Karpas-422 (cell line): ENCODE measurements at regions not wholly inside any gene's neighbourhood (a gene's known extent, or its start where the extent isn't known, plus 50 kb on each side); places are given as distances from the start of the nearest gene placed in this dataset.

Source experiments
- DNase-seq: peaks from one replicate; pipeline ENCODE4 v3.0.0-alpha.2; 2015
- H2AFZ ChIP-seq: fragments of 200-600 bp; sonication (generic); 2 replicates; pipeline ENCODE4 v1.6.1; 2014; ENCODE audit warnings: antibody characterized with exemption, low read length, mixed read lengths
- H3K27ac ChIP-seq: fragments of 200-600 bp; sonication (generic); 2 replicates; pipeline ENCODE4 v1.5.1; 2014; ENCODE audit warnings: mild to moderate bottlenecking, low read length, moderate library complexity
- H3K27me3 ChIP-seq: fragments of 200-600 bp; sonication (generic); 2 replicates; pipeline ENCODE4 v1.6.1; 2014; ENCODE audit warnings: low read length, mixed read lengths
- H3K36me3 ChIP-seq: fragments of 200-600 bp; sonication (generic); 2 replicates; pipeline ENCODE4 v1.6.1; 2014; ENCODE audit warnings: low read length, mixed read lengths; ENCODE audit not compliant: insufficient read depth
- H3K4me1 ChIP-seq: fragments of 200-600 bp; sonication (generic); 2 replicates; pipeline ENCODE4 v1.6.1; 2014; ENCODE audit warnings: mild to moderate bottlenecking, low read length, mixed read lengths
- H3K4me2 ChIP-seq: fragments of 200-600 bp; sonication (generic); 2 replicates; pipeline ENCODE4 v1.6.1; 2014; ENCODE audit warnings: low read length, low read depth, mild to moderate bottlenecking; ENCODE audit not compliant: poor library complexity, severe bottlenecking
- H3K4me3 ChIP-seq: fragments of 200-600 bp; sonication (generic); 2 replicates; pipeline ENCODE4 v1.5.1; 2014; ENCODE audit warnings: mild to moderate bottlenecking, antibody characterized with exemption, low read length, mixed read lengths
- H3K79me2 ChIP-seq: fragments of 200-600 bp; sonication (generic); 2 replicates; pipeline ENCODE4 v1.6.1; 2014; ENCODE audit warnings: mild to moderate bottlenecking, low read length, mixed read lengths
- H3K9ac ChIP-seq: fragments of 200-600 bp; sonication (generic); 2 replicates; pipeline ENCODE4 v1.6.0; 2014; ENCODE audit warnings: low read length
- H3K9me2 ChIP-seq: fragments of 200-600 bp; sonication (generic), shearing (Covaris generic); replicated peaks from 2 replicates; pipeline ENCODE4 v1.6.0; 2014; ENCODE audit warnings: mild to moderate bottlenecking, low read length, moderate library complexity; ENCODE audit not compliant: insufficient read depth
- H3K9me3 ChIP-seq: fragments of 300-700, 200-600 bp; sonication (generic); 2 replicates; pipeline ENCODE4 v1.6.1; 2014; ENCODE audit warnings: low read length, mixed read lengths
- H4K20me1 ChIP-seq: fragments of 200-600 bp; sonication (generic); 2 replicates; pipeline ENCODE4 v1.6.1; 2014; ENCODE audit warnings: mild to moderate bottlenecking, antibody characterized with exemption, low read length, low read depth; ENCODE audit not compliant: insufficient read depth

DNA sequence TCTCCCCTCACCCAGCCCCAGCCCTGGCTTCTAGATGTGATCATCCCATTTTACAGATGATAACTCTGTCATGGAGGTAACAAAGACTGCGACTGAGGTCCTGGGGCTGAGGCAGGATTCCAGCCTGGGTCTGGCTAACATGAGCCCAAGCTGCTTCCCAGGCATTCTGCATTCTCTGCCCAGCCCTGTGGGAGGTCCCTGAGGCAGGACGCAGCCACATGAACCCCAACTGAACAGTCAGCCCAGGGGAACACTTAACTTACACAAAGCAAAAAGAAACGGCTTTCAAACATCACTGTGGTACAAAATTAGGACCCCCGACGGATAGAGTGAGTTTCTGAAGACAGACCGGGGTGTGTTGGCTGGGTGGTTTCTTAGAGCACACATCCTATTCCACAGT, 135.3 kb downstream of the ACKR3 start:
- Histone ChIP-seq H3K27me3 (no peaks in the 10 kb centered on the region), H3K27ac (no peak overlapping the region), H4K20me1 (no peaks in the 10 kb centered on the region), H3K36me3 (no peaks in the 10 kb centered on the region), H3K9me3 (no peaks in the 10 kb centered on the region), H3K4me1 (no peaks in the 10 kb centered on the region), H3K4me2 (no peak overlapping the region), H3K79me2 (no peaks in the 10 kb centered on the region), H3K9me2 (no peaks in the 10 kb centered on the region), H3K9ac (no peak overlapping the region), H3K4me3 (no peak overlapping the region), H2AFZ (no peak overlapping the region)
- no peak for DNase-seq

DNA sequence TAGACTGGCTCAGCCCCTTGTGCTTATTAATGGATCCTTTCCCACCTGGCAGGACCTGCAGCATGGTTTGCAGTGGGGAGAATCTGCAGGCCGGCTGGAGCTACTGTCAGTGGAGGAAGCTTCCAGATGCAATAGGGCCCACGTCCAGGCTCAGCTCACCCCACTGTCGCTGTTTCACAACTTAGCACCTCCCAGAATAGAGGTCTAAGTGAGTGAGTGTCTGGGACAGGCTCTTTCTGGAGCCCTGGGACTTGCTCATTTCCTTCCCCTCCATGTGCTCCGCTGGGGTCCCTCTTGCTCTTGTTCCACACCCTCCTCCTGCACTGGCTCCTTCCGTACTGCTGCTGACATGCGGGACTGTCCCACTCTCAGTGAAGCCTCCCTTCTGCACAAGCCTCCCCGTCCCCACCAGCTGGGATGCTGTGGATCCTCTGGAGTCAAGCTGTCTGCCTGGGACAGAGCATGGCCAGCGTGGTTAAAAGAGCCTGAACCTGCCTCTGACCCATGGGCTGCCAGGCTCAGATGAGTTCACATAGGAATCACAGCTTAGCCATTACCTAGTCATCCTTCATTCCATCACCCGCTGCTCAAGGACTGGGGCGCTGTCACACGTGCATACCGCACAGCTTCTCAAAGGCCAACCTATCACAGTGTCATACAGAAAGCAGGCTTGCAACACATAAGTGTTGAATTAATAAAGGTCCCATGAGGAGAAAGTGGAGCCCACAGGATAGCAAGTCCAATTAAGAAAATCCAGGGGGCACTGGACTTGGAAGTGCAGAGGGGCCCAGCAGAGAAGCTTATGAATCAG, 135.9 kb downstream of the ACKR3 start:
- no peaks in the 10 kb centered on the region for H3K9me2 ChIP-seq
- H3K27me3 ChIP-seq, result no peaks in the 10 kb centered on the region
- H3K9me3 ChIP-seq, result no peaks in the 10 kb centered on the region
- H3K27ac ChIP-seq, result no peak overlapping the region
- H3K4me2 ChIP-seq, result no peak overlapping the region
- H3K36me3 ChIP-seq, result no peaks in the 10 kb centered on the region
- H3K79me2 ChIP-seq, result no peaks in the 10 kb centered on the region
- no peak overlapping the region for H3K4me3 ChIP-seq
- H4K20me1 ChIP-seq, result no peaks in the 10 kb centered on the region
- no peak for DNase-seq
- no peak overlapping the region for H2AFZ ChIP-seq
- H3K9ac ChIP-seq, result no peak overlapping the region
- H3K4me1 ChIP-seq, result no peaks in the 10 kb centered on the region

DNA sequence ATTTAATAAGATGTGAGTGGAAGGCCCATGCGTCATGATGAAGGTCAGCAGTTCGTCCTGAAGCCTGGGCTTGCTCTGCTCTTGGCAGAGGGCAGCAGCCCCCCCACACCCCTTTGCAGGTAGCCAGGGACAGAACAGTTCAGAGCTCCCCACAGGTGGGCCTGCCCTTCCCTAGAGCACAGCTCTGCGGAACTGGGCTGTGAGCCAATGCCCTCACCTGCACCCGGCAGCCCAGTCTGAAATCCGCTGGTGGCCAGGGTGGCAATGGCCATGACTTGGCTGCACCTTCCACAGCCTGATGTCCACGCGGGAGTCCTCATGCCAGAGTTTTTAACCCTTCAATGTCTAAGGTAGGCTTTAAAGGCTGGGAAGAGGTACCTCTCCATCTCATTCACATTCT, 136.7 kb downstream of the ACKR3 start:
- Histone ChIP-seq H3K4me1 (no peaks in the 10 kb centered on the region), H3K4me2 (no peak overlapping the region), H3K9ac (no peak overlapping the region), H4K20me1 (no peaks in the 10 kb centered on the region), H3K9me3 (no peaks in the 10 kb centered on the region), H3K4me3 (no peak overlapping the region), H3K36me3 (no peaks in the 10 kb centered on the region), H3K27me3 (no peaks in the 10 kb centered on the region), H3K27ac (no peak overlapping the region), H2AFZ (no peak overlapping the region), H3K79me2 (no peaks in the 10 kb centered on the region), H3K9me2 (no peaks in the 10 kb centered on the region)
- no peak for DNase-seq

DNA sequence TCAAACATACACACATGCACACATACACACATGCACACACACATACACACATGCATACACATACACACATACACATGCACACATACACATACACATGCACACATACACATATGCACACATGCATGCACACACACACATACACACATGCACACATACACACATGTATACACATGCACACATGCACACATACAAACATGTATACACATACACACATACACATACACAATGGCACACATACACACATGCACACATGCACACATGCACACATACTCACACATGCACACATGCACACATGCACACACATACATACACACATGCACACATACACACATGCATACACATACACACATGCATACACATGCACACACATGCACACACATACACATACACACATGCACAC, 137.2 kb downstream of the ACKR3 start:
- Histone ChIP-seq H3K4me3 (no peak overlapping the region), H3K9me2 (no peaks in the 10 kb centered on the region), H3K4me1 (no peaks in the 10 kb centered on the region), H3K27me3 (no peaks in the 10 kb centered on the region), H4K20me1 (no peaks in the 10 kb centered on the region), H3K79me2 (no peaks in the 10 kb centered on the region), H3K9ac (no peak overlapping the region), H2AFZ (no peak overlapping the region), H3K9me3 (no peaks in the 10 kb centered on the region), H3K27ac (no peak overlapping the region), H3K36me3 (no peaks in the 10 kb centered on the region), H3K4me2 (no peak overlapping the region)
- DNase-seq, result no peak

DNA sequence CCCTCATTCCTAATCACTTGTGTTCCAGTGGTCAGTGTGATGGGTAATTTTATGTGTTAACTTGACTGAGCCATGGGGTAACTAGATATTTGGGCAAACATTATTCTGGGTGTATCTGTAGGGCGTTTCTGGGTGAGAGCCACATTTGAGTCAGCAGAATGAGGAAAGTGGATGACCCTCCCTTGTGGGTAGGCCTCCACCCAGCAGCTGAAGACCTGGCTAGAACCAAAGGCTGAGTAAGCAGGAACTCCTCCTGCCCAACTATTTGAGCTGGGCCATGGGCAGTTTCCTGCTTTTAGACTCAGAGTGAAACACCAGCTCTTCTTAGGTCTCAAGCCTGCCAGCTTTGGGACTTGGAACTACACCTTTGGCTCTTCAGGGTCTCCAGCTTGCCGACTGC, 141.8 kb downstream of the ACKR3 start:
- Histone ChIP-seq H3K79me2 (no peaks in the 10 kb centered on the region), H3K27ac (no peak overlapping the region), H3K4me2 (no peak overlapping the region), H3K36me3 (no peaks in the 10 kb centered on the region), H3K4me1 (no peaks in the 10 kb centered on the region), H4K20me1 (no peaks in the 10 kb centered on the region), H2AFZ (no peak overlapping the region), H3K9me3 (no peaks in the 10 kb centered on the region), H3K9me2 (no peaks in the 10 kb centered on the region), H3K4me3 (no peak overlapping the region), H3K9ac (no peak overlapping the region), H3K27me3 (no peaks in the 10 kb centered on the region)
- no peak for DNase-seq

DNA sequence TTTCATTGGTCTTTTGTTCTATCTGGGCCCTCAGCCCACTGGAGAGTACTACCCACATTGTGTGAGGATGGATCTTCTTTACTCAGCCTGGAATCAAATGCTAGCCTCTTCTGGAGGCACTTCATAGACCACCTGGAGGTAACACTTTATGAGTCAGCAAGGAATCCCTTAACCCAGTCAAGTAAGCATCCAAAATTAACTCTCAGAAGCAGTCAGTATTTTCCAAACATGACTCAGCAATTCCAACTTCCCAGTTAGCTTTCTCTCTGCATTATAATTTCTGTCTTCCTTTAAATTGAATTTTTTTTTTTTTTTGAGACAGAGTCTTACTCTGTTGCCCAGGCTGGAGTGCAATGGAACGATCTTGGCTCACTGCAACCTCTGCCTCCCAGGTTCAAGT, 142.7 kb downstream of the ACKR3 start:
- Histone ChIP-seq H3K4me2 (no peak overlapping the region), H4K20me1 (no peaks in the 10 kb centered on the region), H3K79me2 (no peaks in the 10 kb centered on the region), H2AFZ (no peak overlapping the region), H3K36me3 (no peaks in the 10 kb centered on the region), H3K27ac (no peak overlapping the region), H3K4me1 (no peaks in the 10 kb centered on the region), H3K4me3 (no peak overlapping the region), H3K9me2 (no peaks in the 10 kb centered on the region), H3K9ac (no peak overlapping the region), H3K9me3 (no peaks in the 10 kb centered on the region), H3K27me3 (no peaks in the 10 kb centered on the region)
- no peak for DNase-seq

DNA sequence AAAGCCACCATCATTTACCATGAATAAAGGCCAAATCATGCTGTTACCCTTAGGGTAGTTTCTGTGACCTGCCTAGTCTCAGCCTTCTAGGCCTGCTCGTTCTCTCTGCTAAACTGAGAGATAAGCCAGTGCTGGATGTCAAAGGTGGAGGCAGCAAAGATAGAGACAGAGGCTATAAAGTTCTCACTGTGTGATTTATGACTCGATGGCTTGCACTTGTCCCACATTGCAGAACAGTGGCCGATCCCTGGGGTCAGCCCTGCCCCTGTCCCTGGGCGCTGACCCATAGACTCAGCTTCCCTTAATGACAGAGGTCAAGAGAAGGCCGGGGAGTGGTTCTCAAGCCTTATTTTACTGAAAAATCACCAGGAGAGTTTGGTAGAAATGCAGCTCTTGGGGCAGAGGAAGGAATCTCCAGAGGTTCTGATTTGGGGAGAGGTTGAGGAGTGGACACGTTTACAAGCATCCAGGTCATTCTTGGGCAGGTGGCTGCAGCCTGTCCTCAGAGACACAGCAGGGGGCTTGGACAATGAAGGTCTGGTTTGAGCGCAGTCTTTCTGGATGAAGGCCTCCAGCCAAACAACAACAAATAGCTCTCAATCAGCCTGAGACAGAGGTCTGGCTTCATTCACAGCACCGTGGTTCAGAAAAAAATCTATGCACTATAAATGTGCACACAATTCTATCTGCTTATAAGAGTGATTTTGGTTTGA, 143.5 kb downstream of the ACKR3 start:
- Histone ChIP-seq H3K27me3 (no peaks in the 10 kb centered on the region), H3K9ac (no peak overlapping the region), H4K20me1 (no peaks in the 10 kb centered on the region), H3K4me3 (no peak overlapping the region), H3K4me1 (no peaks in the 10 kb centered on the region), H3K9me2 (no peaks in the 10 kb centered on the region), H3K4me2 (no peak overlapping the region), H3K36me3 (no peaks in the 10 kb centered on the region), H2AFZ (no peak overlapping the region), H3K27ac (no peak overlapping the region), H3K9me3 (no peaks in the 10 kb centered on the region), H3K79me2 (no peaks in the 10 kb centered on the region)
- no peak for DNase-seq

DNA sequence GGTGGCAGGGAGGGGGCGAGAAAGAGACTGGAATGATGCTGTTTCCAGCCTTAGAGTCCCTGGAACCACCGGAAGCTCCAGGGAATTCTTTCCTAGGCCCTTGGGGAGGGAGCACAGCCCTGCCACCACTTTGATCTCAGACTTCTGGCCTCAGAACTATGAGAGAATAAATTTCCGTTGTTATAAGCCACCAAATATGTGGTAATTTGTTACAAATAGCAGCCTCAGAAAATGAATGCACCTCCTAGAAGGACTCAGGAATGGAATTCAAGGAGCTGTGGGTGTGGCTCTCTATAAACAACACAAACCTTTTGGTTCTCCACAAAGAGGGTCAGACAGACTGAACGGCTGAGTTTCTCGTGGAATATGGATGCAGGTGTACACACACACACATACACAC, 144.5 kb downstream of the ACKR3 start:
- Histone ChIP-seq H3K27ac (no peak overlapping the region), H3K9ac (no peak overlapping the region), H3K4me3 (no peak overlapping the region), H3K4me1 (no peaks in the 10 kb centered on the region), H3K36me3 (no peaks in the 10 kb centered on the region), H3K9me3 (no peaks in the 10 kb centered on the region), H3K4me2 (no peak overlapping the region), H2AFZ (no peak overlapping the region), H3K79me2 (no peaks in the 10 kb centered on the region), H3K9me2 (no peaks in the 10 kb centered on the region), H3K27me3 (no peaks in the 10 kb centered on the region), H4K20me1 (no peaks in the 10 kb centered on the region)
- DNase-seq, result no peak
